NB4 (cell line): ENCODE measurements at regions not wholly inside any gene's neighbourhood (a gene's known extent, or its start where the extent isn't known, plus 50 kb on each side); places are given as distances from the start of the nearest gene placed in this dataset.

Experiments
- MYC ChIP-seq: IDR thresholded peaks from 2 replicates; pipeline ENCODE4 v1.6.1; 2011; ENCODE audit warnings: low read depth, low read length
- POLR2A ChIP-seq: IDR thresholded peaks from 2 replicates; pipeline ENCODE4 v1.6.1; 2011; ENCODE audit warnings: mild to moderate bottlenecking; ENCODE audit not compliant: insufficient read length; ENCODE audit errors: extremely low read depth
- TF ChIP-seq, protein P1 (sequence below): IDR thresholded peaks from one replicate; pipeline ENCODE4 v1.5.1; 2012; ENCODE audit warnings: low read depth, low read length
- TF ChIP-seq, protein P2 (sequence below): IDR thresholded peaks from 2 replicates; pipeline ENCODE4 v1.6.1; 2011; ENCODE audit warnings: low read depth, low read length

DNA sequence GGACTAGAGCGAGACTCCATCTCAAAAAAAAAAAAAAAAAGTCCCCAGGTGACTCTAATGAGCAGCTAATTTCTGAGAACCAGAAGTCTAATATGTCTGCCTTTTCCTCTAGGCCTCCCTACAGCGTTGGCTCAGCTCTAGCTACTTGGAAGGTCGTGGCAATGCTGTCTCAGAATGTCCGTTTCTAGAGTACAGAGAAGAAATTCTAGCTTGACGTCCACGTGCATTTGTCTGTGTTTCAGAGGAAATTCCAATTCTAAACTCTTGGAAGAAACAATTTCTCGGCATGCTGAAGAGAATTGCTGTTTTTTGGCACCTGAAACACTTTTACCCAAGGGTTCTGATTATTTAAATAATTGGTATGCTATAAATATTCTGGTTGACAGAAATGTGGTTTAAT lies 78.8 kb downstream of the SOX2 start:
- TF ChIP-seq POLR2A: no peak
- TF ChIP-seq, protein P1, sequence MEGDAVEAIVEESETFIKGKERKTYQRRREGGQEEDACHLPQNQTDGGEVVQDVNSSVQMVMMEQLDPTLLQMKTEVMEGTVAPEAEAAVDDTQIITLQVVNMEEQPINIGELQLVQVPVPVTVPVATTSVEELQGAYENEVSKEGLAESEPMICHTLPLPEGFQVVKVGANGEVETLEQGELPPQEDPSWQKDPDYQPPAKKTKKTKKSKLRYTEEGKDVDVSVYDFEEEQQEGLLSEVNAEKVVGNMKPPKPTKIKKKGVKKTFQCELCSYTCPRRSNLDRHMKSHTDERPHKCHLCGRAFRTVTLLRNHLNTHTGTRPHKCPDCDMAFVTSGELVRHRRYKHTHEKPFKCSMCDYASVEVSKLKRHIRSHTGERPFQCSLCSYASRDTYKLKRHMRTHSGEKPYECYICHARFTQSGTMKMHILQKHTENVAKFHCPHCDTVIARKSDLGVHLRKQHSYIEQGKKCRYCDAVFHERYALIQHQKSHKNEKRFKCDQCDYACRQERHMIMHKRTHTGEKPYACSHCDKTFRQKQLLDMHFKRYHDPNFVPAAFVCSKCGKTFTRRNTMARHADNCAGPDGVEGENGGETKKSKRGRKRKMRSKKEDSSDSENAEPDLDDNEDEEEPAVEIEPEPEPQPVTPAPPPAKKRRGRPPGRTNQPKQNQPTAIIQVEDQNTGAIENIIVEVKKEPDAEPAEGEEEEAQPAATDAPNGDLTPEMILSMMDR: no peak
- TF ChIP-seq, protein P2, sequence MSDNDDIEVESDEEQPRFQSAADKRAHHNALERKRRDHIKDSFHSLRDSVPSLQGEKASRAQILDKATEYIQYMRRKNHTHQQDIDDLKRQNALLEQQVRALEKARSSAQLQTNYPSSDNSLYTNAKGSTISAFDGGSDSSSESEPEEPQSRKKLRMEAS: no peak
- no peak for TF ChIP-seq MYC
